NCI-H1436 treated with DMSO at 0.1 percent for 48 hours (cell line): ENCODE measurements at regions not wholly inside any gene's neighbourhood (a gene's known extent, or its start where the extent isn't known, plus 50 kb on each side); places are given as distances from the start of the nearest gene placed in this dataset.
"Not testable (repeated sequence)": the region's sequence is repeated elsewhere in the genome, so short reads cannot be mapped to it uniquely, and the experiment has no call there.

ENCODE experiments used
- DNase-seq: peaks from one replicate; lab custom pipeline; 2025; lab: John Stamatoyannopoulos, UW

DNA sequence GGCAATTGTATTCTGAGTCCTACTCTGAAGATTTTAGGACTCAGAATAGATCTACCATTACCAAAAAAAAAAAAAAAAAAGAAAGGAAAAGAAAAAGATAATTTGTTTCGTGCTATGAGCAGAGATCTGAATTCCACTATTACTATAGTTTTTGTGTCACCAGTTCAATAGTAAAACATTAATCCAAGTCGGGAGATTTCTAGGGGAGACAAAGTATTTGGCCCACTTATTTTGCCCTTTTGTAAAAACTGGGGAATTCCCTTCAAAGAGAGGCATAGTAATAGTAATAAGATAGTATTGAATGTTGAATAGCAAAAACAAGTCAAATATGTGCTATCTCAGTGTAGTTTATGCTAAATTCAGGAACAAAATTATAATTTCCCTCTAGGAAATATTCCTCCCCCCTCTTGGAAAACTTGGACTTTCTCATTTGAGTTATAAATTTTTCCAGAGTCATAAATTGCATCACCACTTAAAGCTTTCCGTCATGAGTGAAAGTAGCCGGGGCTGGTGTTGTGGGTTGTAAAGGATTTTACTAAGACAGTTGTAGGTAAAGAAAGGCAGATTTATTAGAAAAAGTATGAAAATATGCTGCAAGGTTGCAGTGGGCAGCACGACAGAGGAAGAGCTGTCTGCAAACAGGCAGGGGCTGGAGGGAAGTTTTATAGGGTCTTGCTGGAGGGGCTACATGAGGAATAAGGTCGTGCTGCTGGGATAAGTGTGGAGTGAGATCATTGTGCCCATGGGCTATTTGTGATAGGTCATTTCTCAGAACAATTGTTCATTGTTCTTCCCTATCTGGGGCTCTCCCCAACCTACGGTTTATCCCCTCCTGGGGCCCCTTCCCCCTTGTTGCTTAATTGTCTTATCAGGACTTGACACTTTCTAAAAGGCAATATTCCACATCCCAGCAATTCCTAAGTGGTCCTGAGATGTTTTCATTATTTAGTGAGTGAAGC is 1009.9 kb downstream of the PLA2G4A start:
- no peak for DNase-seq

DNA sequence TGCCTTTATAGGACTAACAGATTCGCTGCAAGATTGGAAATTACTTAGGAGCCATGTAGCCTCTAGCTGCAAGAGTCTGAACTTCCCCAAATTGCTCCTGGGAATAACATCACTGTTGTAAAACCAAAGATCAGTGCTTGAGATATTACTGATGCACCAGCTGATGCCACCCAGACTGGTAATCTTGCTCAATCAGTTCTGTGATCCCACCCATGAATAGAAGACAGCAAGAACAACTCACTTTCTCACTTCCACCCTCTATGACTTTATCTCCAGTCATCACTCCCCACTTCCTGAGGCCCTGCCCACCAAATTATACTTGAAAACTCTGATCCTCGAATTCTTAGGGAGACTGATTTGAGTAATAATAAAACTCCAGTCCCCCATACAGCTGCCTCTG is 1011.1 kb downstream of the PLA2G4A start:
- no peak for DNase-seq

DNA sequence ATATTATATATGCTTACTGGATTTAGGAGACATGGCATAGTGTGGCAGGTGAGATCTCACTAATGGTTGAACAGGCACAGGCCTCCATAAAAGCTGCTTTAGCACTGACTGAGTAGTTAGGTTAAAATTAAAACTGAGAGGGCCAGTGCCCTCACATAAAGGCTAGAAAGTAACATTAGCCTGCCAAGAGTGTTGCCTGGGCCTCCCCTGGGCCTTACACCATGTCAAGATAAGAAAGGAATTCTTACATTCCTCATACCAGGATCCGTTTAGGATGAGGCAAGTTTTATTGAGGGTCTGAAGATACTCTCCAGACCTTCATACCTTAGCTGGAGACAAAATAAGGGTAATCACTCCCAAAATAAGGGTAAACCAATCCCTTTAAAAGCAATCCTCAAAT is 1011.8 kb downstream of the PLA2G4A start:
- DNase-seq = no peak

DNA sequence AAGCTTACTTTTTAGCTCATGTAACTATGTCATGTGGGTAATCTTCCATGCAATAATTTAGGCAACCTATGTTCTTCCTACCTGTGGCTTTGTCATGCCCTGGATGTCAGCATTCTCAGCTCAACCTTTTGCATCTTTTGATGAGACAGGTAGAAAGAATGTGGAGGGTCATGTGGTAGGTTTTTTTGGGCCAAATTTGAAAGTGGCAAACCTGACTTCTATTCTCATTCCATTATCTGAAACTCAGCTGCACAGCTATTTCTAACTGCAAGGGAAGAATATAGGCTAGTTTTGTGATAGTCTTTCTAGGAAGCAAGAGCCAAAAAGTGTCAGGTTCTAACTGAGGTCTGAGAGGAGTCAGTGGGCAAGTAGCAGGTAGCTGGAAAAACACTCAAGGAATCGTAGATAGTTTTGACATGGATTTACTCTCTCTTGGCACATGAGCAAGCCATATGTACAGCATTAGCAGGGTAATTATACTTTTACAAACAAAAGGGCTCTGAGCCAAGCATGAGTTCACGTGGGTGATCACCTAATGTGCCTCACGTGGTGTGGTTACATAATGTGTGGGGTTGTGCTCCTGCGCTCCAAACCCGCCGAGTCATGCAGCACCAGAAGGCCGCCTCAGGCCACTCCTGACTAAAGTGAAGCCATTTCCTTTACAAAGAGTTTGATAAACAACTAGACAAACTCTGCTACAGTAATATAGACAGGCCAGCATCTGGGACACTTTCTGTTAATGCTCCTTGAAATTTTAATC is 1013.8 kb downstream of the PLA2G4A start:
- no peak for DNase-seq

DNA sequence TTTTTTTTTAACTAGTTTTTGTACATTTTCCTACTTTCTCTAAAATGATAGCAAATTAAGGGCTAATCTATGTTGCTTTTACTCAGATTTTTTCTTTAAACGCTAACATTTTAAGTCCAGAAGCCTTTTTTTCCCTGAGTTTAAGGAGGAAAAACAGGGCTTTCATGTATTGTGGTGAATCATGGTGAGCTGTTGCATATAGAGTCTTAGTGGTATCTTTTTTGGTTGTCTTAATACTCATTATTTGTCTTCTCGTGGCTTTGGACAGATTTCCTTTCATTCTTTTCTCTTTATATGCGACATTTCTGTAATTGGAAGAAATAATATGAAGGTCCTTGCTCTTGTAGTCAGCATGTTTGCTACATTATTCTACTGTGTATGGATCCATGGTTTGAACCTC is 1015.6 kb downstream of the PLA2G4A start:
- no peak for DNase-seq

DNA sequence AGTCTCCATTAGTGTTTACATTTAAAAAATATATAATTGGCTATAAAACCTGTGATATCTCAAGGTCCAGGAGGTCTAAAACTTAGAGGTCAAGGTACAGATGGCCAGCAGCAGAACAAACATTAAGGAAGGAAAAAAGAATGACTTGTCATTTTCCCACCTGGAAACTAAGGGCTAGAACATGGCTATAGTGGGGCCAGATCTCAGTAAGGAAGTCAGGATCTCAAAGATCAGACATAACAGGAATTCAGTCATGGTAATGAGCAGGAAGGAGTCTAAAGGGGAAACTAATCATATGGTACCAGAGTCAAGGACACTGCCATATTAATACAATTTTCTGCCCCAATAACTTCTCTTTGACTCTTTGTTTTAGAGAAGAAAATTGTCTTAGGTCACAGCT is 1018.8 kb downstream of the PLA2G4A start:
- no peak for DNase-seq

DNA sequence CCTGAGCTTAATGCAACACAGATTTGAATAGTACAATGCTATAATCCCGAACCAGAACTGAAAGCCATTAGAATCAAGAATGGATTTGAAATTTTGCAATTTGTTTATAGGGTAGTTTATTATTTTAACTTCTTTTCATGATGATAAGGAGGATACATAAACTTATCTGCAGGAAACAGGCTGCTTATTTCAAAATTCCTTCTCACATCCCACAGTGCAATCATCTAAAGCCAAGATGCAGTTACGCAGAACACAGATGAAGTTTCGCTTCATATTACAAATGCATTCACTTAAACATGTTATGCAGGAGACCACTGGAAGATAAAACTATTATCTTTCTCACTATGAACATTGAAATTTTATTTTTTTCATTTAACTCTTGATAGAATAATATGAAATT is 1019.6 kb downstream of the PLA2G4A start:
- DNase-seq = no peak

DNA sequence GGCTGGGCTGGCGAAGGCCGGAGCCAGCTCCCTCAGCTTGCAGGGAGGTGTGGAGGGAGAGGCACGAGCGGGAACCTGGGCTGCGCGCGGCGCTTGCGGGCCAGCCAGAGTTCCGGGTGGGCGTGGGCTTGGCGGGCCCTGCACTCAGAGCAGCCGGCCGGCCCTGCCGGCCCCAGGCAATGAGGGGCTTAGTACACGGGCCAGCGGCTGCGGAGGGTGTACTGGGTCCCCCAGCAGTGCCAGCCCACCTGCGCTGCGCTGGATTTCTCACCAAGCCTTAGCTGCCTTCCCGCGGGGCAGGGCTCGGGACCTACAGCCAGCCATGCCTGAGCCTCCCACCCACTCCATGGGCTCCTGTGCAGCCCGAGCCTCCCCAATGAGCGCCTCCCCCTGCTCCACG is 1021.4 kb downstream of the PLA2G4A start:
- not testable (repeated sequence) for DNase-seq

DNA sequence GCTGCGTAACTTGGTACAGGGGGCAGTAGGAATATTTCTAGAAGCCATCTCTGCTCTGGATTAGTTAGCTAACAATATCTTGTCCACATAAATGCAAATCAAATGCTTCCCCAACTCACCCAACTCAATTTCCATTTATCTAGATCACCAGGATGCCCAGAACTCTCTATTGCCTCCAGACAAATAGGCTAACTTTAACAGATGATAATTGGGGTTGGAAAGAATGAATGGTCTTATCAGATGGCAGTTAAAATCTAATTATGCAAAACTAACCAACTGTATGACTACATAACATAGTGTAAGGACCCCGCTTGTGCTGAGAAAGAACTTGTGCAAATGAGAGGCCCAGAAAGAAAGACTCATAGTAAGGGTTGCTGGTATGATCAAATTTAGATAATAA is 1024.8 kb downstream of the PLA2G4A start:
- no peak for DNase-seq

DNA sequence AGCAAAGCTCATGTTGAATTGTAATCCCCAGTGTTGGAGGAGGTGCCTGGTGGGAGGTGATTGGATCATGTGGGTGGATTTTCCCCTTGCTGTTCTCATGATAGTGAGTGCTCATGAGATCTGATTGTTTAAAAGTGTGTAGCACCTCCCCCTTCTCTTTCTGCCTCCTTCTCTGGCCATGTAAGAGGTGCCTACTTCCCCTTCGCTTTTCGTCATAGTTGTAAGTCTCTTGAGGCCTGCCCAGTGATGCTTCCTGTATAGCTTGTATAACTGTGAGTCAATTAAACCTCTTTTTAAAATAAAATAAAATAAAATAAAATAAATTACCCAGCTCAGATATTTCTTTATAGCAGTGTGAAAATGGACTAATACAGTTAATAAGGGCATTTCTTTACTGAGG is 1025.7 kb downstream of the PLA2G4A start:
- no peak for DNase-seq

DNA sequence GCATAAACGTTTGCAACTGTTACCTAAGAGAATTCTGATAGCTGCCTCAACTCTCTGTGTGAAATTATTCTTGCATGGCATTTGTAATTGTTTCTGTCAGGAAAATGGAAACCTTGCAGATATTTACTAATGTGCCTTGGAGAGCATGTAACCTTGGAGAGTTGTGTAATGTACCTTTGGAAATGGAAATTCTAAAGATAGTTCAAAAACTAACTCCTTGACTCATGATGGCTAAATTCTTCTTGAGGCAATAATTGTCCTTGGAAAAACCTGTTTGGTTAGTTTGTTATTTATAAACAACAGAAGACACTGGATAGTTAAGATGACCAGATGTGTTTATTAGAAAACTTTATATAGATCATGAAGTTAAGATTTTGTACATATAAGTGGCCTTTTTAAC is 1033.8 kb downstream of the PLA2G4A start:
- no peak for DNase-seq

DNA sequence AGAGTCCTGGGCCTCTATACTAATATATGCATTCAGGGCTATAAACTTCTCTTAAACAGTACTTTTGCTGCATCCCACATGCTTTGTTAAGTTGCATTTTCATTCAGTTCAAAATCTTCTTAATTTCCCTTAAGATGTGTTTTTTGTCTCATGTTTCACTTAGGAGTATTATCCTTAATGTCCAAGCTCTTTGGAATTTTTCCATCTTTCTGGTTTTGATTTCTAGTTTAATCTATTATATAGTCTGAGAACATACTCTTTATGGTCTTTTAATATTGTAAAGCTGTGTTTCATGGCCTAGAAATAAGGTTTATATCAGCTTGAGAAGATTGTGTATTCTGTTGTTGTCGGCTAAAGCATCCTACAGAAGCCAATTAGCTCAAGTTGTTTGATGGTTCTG is 1041.8 kb downstream of the PLA2G4A start:
- DNase-seq = no peak

DNA sequence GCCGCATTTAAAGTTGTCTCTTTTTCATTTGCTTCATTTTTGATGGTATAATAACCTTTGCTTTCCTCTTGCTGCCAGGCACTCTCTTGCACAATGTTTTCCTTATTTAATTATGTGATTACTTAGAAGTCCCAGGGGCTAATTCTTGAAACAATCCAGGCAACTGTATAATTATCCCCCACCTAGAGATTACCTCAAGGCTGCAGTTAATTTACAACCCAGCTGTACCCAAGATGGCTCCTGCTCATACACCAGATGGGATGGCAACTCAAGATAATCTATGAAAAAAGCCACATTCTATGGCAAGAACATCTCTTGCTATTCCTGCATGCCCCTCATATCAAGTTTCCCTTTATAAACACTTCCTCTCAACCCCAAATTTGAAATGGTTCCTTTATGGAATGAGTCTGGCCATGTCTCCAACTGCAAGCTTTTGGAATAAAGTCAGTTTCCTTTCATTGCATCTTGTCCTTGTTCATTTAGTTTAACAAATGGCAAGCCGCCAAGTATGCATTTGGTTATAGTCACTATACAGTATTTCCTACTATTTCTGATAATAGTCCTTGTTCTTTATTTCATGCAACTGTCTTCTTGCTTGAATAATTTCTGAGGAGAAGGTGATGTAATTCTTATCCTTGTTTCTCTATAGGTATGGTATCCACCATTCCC is 1042.6 kb downstream of the PLA2G4A start:
- peak; percentile 70 for DNase-seq

DNA sequence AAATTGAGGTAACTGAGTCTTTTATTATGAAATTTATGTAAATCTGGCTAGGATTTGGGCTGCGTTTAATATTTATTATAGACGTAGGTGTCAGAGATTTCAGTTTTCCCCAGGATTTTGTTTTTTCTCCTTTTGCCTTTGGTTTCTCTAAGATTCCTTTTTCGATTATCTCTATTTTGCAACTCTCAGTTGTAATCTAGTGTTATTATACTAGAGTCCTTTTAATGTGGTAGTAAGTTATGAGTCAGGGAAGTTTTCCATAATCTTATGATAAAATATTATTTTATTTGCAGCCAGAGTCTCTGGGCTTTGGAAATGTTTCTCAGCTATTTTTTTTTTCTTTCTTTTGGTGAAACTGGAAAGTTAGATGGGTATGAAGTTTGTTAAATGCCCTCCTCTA is 1043.8 kb downstream of the PLA2G4A start:
- DNase-seq = no peak

DNA sequence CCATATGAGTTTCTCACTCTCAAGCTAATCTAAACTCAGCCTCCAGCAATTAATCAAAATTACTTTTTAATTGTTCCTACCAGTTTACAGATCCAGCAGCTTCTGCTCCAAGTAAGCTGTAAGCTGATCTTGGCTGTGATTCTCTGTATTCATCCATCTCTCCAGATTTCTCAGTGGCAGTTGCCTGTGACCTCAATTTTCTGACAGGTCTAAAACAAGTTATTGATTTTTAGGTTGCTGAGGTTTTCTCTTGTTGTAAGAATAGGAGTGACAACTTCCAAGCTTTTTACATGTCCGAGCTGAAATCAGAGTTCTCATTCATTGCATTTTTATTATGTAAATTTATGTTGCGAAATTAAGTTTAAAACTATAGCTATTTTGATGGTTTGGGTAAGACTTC is 1044.4 kb downstream of the PLA2G4A start:
- no peak for DNase-seq

DNA sequence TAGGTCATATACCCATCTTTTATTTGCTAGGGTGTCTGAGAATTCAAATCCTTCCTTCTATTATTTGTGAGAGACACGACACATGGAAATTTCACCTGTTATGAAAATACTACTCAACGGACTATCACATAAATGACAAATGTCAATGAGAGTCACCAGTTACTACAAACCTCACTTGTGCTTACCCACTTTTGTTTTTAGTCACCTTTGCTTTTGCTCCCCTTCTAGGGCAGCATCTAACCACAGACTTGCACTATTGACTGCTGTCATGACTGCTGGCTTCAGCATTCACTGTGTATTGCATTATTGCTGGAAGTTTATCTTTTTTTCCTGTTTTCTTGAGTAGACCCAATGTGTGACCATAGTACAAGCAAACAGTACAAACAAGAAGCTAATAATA is 1048.0 kb downstream of the PLA2G4A start:
- no peak for DNase-seq

DNA sequence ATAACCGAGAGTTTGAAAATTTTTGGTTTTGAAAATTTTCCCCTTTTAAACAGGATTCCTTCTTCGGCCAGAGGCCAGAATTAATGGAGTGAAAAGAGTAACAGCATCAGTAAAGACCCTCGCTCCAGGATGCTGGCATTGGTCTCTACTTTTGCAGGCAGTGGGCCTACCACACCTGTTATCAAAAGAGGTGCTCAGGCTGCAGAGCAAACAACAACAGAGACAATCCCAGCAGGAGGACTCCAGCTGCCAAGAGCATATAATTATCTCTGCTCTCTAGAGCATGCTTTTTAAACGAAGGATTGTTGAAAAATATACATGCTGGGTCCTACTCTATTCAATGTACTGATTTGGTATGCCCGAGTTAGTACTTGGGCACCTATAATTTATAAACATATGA is 1048.5 kb downstream of the PLA2G4A start:
- peak; percentile 59 for DNase-seq

DNA sequence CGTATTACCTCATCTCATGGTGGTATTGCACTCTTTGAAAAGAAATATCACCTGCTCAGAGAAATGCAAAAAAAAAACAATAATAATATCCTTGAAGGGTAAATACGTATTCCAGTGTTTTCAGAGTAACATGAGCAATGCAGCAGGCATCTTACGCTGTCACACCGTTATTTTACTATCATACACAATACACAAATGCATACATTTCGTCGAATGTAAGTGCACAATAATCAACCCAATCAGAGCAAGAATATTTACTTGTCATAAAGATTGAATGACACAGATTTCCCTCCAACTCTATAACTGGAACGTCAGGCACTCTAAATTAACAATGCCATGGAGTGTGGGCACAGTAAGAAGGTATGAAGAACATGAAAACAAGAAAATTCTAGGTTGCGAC is 1050.1 kb downstream of the PLA2G4A start:
- no peak for DNase-seq

DNA sequence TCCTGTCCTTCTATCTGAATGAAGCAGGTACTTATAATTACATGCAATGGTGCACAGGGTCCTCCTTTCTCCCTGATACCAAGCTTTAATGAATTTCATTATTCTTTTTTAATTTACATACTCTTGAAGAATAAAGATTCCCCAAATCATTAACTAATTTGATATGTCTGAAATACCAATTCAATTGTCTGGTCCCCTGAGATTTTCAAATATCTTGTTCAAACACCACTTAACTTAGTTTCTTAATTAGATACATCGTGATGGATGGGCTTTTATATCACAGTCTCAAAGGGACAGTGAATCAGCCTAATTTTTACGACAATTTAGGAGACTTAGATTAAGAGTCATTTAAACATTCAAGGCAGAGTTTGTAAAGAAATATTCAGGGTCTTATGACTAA is 1054.6 kb downstream of the PLA2G4A start:
- peak; percentile 36 for DNase-seq

DNA sequence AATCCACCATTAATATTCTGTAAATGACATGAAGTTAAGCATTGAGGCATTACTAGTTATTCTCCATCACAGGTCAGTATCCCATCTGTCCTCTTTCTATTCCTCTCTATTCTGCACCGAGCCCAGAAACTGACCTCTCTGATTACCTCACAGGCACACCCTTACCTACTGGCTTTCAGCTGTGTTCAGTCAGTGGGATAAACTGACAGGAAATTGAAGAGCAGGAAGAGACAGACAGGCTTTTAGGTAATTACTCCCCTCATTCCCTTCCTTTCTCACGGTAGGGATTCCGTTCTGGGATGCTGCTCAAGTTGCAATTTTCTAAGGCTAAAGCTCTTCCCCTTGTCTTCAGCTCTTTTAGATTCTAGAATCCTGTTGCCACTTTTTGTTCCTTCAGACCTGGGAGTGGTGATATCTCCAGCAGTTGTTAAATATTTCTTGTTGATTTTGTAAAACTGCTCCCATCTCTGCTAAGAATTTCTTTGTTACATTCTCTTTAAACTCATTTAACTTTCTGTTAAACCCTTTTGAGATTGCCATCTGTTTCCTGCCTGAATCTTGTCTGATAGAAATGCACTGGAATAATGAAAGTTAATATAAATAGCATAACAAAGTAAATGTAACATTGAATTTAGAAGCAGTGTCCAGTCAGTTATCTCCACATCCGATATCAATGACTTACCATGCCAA is 1063.4 kb downstream of the PLA2G4A start:
- no peak for DNase-seq

DNA sequence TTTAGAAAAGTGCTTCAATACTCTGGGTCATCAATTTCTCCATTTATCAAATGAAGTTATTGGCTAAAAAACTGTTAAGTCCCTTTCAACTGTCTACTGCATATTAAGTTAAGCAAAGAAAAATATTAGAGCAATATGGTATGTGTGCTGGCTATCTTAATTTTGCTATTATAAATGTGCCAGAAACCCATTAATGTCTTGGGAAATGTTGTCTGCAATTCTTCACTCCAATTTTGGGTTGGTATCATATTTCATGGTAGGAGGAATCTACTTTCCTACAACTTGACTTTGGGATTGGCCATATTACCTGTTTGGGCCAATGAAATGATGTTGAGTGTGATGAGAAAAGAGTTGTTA is 1063.9 kb downstream of the PLA2G4A start:
- no peak for DNase-seq

DNA sequence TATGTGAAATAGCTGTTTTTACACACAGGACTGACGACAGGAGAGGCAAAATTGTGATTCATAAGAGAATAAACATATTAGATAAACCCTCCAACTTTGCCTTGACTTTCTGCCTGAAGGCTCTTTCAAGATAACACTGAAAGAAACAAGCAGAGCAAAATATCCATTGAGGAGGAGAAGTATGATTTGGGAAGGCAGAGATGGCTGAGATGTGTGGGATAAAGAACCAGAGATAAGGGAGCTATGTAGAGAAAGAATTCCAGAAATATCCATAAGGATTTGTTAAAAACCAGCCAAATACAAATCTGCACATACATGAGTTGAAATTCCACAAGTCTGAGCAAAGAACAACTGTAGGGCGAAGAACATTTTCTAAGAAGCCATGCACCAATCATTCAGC is 1064.7 kb downstream of the PLA2G4A start:
- no peak for DNase-seq
